PC-9 (cell line): ENCODE measurements at regions not wholly inside any gene's neighbourhood (a gene's known extent, or its start where the extent isn't known, plus 50 kb on each side); places are given as distances from the start of the nearest gene placed in this dataset.

ENCODE experiments used
- CTCF ChIP-seq: fragments of 200-600 bp; sonication (generic); conservative IDR thresholded peaks from 2 replicates; pipeline ENCODE4 v1.6.1; 2017; ENCODE audit warnings: mixed run types, antibody characterized with exemption, mild to moderate bottlenecking, moderate library complexity
- EZH2 ChIP-seq: fragments of 200-600 bp; sonication (generic); IDR thresholded peaks from 2 replicates; pipeline ENCODE4 v1.8.0; 2017; ENCODE audit warnings: antibody characterized with exemption, low read depth

GRCh38 chr1:83418558-83418957 is 580.4 kb downstream of the TTLL7 start:
- TF ChIP-seq CTCF (no peak), EZH2 (no peak)
